ENCODE measurements at regions not wholly inside any gene's neighbourhood (a gene's known extent, or its start where the extent isn't known, plus 50 kb on each side); places are given as distances from the start of the nearest gene placed in this dataset.
"Not testable (repeated sequence)": the region's sequence is repeated elsewhere in the genome, so short reads cannot be mapped to it uniquely, and the experiment has no call there.

- DNase-seq (ENCODE audit: low spot score) = not testable (repeated sequence)
These were observed 145.9 kb upstream of the NRP1 start for GRCh38 chr10:33480417-33480816.

- no peak for DNase-seq (ENCODE audit: low spot score)
These were observed 144.2 kb upstream of the NRP1 start for GRCh38 chr10:33478675-33479125.

- no peak for DNase-seq (ENCODE audit: low spot score)
These were observed 143.7 kb upstream of the NRP1 start for GRCh38 chr10:33478089-33478674.

- no peak for DNase-seq (ENCODE audit: low spot score)
These were observed 143.0 kb upstream of the NRP1 start for GRCh38 chr10:33477291-33478088.

GRCh38 chr10:33476757-33477273, 142.3 kb upstream of the NRP1 start:
- peak; percentile 4 for DNase-seq (ENCODE audit: low spot score)

- DNase-seq (ENCODE audit: low spot score) = no peak
These were observed 139.2 kb upstream of the NRP1 start for GRCh38 chr10:33473688-33474087.

- DNase-seq (ENCODE audit: low spot score) = not testable (repeated sequence)
These were observed 133.5 kb upstream of the NRP1 start for GRCh38 chr10:33468006-33468405.

- no peak for DNase-seq (ENCODE audit: low spot score)
These were observed 131.3 kb upstream of the NRP1 start for GRCh38 chr10:33465747-33466146.

GRCh38 chr10:33463011-33463410, 128.5 kb upstream of the NRP1 start:
- no peak for DNase-seq (ENCODE audit: low spot score)

GRCh38 chr10:33461295-33461640, 126.8 kb upstream of the NRP1 start:
- DNase-seq (ENCODE audit: low spot score) = no peak

- DNase-seq (ENCODE audit: low spot score) = no peak
These were observed 126.2 kb upstream of the NRP1 start for GRCh38 chr10:33460505-33461294.

- no peak for DNase-seq (ENCODE audit: low spot score)
These were observed 125.1 kb upstream of the NRP1 start for GRCh38 chr10:33459602-33460001.

GRCh38 chr10:33455029-33455428, 120.6 kb upstream of the NRP1 start:
- DNase-seq (ENCODE audit: low spot score) = no peak

- no peak for DNase-seq (ENCODE audit: low spot score)
These were observed 120.1 kb upstream of the NRP1 start for GRCh38 chr10:33454554-33454953.

GRCh38 chr10:33453081-33454025, 118.9 kb upstream of the NRP1 start:
- DNase-seq (ENCODE audit: low spot score) = no peak

- no peak for DNase-seq (ENCODE audit: low spot score)
These were observed 114.1 kb upstream of the NRP1 start for GRCh38 chr10:33448421-33449140.

GRCh38 chr10:33441561-33441960, 107.1 kb upstream of the NRP1 start:
- no peak for DNase-seq (ENCODE audit: low spot score)

GRCh38 chr10:33434933-33435332, 100.5 kb upstream of the NRP1 start:
- DNase-seq (ENCODE audit: low spot score) = no peak

GRCh38 chr10:33428682-33429081, 94.2 kb upstream of the NRP1 start:
- no peak for DNase-seq (ENCODE audit: low spot score)

- no peak for DNase-seq (ENCODE audit: low spot score)
These were observed 88.7 kb upstream of the NRP1 start for GRCh38 chr10:33423154-33423529.

Measured in SK-N-DZ (cell line).